Activated gamma-delta T cell treated with anti-CD3 and anti-CD28 coated beads, Interleukin-2, amount 50 U/mL, for 16 hours (primary cell): ENCODE measurements at regions not wholly inside any gene's neighbourhood (a gene's known extent, or its start where the extent isn't known, plus 50 kb on each side); places are given as distances from the start of the nearest gene placed in this dataset.
A peak's percentile ranks its signal among the peaks of the same experiment; 100 is the strongest.
"Not testable (repeated sequence)": the region's sequence is repeated elsewhere in the genome, so short reads cannot be mapped to it uniquely, and the experiment has no call there.

ENCODE experiments used
- DNase-seq: peaks from one replicate; pipeline ENCODE4 v3.0.0-alpha.2; 2020; ENCODE audit warnings: low read depth

DNA sequence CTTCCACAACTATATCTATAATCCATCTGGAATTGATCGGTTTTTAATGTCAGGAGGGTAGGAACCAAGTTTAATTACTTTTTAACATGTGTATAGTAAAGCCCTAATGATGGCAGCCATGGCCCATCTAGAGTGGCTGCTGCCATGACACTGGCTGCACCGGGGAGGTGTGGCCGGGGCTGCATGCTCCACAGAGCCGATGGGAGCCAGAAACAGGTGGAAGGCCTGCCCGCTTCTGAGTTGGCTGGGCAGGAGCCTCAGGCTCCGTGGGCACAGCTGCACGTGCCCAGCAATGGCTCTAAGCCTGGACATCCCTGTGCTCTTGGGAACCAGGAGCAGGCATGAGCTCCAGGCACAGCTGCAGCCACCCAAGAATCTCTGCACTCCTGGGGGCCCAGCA lies 73.0 kb downstream of the GBP6 start:
- no peak for DNase-seq

DNA sequence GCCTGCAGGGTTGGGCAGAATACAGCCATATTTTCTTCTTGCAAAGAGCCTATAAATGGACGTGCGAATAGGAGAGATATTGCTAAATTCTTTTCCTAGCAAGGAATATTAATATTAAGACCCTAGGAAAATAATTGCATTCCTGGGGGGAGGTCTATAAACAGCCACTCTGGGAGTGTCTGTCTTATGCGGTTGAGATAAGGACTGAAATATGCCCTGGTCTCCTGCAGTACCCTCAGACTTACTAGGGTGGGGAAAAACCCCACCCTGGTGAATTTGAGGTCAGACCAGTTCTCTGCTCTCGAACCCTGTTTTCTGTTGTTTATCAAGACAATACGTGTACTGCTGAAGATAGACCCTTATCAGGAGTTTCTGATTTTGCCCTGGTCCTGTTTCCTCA lies 74.4 kb downstream of the GBP6 start:
- not testable (repeated sequence) for DNase-seq

DNA sequence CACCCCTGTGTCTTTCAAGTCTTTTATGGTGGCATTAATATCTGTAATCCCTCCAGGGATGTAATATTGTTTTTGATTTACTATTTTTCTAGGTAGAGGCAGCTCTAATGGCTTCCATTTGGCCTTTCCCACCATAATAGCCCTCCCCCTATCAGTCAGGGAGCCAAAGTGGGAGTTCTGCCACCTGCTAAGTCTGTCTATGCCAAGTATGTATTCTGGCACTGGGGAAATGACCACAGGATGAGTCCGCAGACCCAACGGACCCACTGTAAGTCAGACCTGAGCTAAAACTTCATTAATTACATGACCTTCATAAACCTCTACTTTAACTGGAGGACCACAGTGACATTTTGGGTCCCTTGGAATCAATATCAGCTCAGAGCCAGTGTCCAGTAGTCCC lies 77.1 kb downstream of the GBP6 start:
- DNase-seq = no peak

DNA sequence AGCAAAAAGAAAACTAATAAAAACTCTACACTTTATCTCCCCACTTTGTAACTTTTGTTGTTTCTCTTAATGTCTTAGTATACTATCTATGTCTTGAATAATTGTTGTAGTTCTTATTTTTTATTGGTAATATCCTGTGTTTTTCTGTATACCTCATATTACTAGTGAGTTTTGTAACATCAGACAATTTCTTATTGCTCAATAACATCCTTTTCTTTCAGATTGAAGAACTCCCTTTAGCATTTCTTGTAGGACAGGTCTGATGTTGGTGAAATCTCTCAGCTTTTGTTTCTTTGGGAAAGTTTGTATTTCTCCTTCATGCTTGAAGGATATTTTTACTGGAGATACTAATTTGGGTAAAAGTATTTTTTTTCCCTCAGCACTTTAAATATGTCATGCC lies 79.8 kb upstream of the LRRC8B start:
- no peak for DNase-seq

DNA sequence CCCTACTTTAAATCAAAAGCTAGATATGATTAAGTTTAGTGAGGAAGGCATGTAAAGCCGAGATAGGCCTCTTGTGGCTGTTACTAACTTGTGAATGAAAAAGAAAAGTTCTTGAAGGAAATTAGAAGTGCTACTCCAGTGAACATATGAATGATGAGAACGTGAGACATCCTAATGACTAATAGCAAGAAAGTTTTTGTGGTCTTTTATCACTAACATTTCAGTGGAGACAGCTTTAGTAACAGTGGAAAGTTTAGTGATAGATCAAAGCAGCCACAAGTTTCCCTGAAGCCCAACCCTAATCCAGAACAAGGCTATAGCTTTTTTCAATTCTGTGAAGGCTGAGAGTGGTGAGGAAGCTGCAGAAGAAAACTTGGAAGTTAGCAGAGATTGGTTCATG lies 73.6 kb upstream of the LRRC8B start:
- no peak for DNase-seq

DNA sequence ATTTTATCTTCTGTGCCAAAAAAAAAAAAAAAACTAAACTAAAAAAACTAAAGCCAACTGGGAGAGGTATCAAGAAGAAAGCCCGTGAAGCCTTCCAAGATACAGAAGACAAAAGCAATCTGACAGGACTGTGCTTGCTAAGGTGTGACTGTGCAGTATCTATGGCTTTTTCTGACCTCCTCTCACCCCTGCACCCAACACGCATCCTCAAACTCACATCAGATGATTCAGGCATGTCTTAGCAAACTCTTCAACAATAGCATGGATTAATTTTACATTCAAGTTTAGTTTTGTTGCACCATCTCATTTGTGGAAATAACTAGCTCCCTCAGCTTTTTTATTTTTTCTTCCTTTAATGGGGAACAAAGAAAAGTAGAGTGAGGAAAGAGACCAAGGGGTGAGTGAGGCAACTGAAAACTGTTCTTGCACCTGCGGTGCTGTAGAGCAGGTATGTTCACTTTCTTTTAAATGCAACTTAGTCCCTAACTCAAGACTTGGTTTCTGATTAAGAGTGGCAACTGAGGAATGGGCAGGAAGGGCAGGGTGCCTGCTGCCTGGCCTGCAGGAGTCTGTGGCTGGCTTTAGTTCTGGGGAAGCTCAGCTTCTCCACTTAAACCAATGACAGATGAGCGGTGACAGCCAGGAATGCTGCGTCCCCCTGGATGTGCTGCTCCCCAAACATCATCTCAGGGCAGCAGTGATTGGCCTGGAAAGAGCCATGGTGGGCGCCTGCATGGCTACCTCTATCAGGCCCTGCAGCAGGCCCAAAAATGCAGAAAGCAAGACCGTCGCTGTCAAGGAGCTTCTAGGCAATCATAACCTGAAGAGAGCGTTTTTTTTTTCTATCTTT lies 71.3 kb upstream of the LRRC8B start:
- no peak for DNase-seq

DNA sequence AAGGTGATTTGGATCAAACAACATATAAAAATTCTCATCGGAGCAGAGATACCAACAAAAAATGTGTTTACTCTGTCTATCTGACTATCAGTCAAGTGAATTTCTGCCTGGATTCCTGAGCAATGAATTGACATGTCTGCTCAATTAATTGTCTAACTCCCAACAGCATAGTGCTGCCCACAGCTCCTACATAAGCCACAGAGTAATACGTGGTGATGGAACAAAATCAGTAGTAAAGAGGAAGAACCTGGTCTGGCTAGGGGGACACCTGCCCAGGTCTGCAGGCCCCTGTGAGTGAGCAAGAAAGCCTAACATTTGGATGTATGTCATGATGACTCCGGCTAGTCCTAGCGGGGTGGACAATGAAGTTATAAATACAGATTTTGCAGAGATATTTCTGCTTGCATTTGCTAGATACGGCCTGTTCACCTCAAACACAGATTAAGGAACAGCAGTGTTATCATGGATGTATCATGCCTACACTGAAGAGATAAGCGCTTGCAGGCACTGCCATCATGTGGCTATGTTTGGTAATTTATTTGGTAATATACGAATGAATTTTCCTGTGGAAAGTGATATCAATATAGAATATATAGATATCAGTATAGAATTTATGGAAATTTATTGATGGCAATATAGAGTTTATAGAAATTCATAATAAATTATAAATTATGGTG lies 69.6 kb upstream of the LRRC8B start:
- DNase-seq = peak; percentile 38

DNA sequence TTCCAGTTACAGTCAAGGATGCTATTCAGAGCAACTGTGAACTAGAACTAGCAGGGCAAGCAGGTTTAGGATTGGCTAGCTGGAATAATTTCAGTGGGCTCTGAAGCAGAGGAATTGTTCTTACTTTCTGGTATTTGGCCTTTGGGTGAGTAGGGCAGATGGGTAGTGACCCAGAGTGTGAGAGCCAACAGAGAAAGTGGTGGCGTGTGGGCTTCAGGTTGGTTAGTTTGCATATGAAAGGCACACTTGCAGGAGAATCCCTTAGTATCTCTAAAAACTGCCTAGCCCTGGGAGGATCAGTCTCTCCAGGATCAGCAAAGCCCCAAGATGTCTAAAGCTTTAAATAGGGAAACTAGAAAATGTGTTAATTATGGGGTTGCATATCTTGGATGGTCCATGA lies 67.6 kb upstream of the LRRC8B start:
- DNase-seq = no peak

DNA sequence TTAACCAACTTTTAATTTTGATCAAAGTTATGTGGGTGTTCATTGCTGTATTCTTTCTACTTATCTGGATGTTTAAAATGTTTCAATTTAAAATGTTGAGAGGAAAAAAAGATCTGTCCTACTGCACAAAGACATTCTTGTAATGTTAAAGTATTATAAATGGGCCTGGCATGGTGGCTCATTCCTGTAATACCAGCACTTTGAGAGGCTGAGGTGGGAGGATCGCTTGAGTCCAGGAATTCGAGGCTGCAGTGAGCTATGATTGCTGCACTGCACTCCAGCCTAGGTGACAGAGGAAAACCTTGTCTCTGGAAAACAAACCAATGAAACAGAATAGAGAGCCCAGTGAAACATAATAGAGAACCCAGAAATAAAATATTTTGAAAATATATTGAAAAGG lies 65.5 kb upstream of the LRRC8B start:
- no peak for DNase-seq

DNA sequence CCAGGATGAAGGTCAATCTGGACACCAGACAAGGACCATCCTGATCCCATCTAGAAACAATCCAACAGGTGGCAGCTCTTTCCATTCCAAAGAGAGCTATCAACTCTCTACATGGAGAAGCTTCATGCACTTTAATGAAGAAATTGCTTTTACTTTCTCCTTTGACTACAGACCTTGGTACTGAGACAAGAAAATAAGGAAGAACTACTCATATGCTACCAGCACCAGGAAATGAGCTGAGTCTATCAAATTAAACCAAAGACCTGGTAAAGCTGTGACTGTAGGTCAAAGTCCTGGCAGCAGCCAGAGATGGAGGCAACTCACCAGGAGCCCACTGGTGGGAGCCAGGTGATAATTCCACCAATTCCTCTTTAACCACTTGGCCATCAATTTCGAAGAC lies 64.3 kb upstream of the LRRC8B start:
- DNase-seq = no peak

DNA sequence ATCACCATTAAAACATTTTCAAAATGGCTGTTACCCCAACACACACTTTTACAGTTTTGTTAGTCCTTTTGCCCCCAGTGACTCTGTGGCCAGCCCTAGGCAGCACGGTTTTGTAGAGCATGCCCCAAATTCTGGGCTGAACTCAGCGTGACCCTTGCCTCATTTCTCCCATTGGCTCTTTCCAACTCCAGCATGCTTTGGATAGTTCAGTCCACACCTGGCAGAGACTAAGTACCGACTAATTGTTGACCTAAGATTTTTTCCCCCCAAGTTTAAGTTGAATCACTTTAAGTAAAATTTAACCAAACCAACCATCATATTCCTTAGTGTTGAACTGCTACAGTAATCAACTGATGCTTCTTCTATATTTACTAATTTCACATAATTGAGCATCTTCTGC lies 62.4 kb upstream of the LRRC8B start:
- no peak for DNase-seq

DNA sequence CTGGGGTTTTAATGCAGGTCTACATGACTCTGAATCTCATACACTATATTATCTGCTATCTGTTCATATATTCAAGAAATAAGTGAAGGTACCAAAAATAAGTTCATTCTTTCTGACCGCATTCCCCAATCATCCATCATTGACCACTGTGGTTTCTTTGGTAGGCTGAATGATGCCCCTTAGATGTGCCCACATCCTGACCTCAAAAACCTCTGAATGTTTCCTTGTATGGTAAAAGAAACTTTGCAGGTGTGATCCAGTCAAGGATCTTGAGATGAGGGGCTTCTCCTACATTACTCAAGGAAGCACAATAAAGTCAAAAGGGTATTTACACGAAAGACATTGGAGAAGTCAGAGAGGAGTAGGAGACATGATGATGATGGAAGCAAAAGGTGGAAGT lies 60.6 kb upstream of the LRRC8B start:
- DNase-seq = no peak

DNA sequence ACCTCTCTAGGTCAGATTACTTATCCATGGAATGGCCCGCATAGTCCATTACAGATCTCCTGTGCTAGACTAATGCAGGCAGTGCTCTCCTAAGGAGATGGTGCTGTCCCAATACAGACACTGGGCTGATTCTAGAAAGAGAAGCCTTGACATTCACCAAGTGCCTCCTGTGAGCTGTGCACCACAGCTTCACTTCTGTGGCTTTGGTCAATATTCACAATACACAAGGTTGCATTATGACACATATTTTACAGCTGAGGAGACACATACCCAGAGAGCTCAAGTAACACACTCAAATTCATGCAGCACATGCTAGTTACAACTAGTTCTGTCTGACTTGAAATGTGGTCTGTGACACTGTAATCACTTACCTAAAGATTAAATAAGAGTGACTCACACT lies 59.4 kb upstream of the LRRC8B start:
- DNase-seq = no peak

DNA sequence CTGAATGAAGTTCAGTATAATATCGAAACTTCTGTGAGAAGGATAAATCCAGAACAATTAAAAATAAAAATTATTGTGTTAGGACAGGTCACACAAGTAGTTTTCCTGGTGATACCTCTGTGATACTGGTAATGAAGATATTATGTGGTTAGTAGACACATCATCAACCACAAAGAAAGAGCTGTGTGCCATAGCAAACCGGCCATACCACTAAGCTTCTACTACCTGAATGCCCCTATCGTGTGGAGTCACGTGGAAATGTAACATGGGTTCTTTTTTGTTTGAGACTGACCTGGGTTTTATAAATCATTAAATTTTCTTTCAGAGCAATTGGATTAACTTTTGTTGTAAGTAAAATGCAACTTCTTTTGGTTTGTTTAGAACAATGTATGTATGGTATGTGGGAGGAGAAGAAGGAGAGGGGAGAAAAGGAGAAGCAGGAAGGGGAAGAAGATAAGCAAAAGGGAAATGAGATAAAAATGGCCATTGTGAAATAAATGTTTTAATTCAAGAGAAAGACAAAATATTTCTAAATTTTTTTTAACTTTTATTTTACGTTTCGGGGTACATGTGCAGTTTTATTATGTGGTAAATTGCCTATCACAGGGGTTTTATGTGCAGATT lies 58.2 kb upstream of the LRRC8B start:
- DNase-seq = no peak

DNA sequence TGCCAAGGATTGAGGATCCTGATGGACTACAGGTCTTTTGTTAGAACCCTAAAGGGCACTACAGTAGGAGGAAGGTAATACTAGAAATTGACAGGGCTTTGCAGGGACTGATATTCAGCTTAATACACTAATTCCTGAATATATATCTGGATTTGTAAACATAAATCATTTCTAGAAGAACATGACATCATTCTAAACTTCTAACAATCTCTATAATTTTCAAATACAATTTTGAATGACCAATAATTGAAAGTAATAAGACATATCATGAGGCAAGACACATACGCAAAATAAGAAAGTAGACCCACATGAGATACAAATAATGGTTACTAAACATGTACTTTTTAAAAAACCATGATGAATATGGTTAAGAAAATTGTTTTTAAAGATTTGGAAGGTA lies 52.4 kb upstream of the LRRC8B start:
- no peak for DNase-seq

DNA sequence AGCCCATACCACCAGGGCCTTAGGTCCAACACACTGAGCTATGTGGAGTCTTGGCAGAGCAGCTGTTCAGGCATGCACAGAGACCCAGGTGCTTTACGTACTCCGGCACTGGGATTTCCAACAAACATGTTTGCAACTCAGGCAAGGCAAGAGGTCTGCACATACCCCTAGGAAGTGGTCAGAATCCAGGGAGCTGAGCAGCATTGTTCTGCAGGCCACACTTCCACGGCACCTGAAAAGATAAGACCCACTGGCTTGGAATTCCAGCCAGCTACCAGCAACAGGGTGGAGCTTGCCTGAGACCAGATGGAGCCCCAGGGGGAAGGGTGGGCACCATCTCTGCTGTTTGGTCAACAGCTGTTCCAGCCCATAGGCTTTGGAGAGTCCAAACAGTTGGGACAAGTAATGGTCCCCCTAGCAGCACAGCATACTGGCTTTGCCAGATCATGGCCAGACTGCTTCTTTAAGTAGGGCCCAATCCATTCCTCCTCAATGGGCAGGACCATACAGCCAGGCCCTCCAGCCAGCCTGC lies 51.7 kb upstream of the LRRC8B start:
- no peak for DNase-seq
